Stimulated activated CD8-positive, alpha-beta memory T cell treated with anti-CD3 and anti-CD28 coated beads, Interleukin-15, amount 100 ng/mL, for 48 hours (primary cell): ENCODE measurements at regions not wholly inside any gene's neighbourhood (a gene's known extent, or its start where the extent isn't known, plus 50 kb on each side); places are given as distances from the start of the nearest gene placed in this dataset.
"Not testable (repeated sequence)": the region's sequence is repeated elsewhere in the genome, so short reads cannot be mapped to it uniquely, and the experiment has no call there.

ENCODE experiments used
- DNase-seq, 2 donors: peaks; one replicate each; pipeline ENCODE4 v3.0.0-alpha.2; 2020; ENCODE audit warnings: low read depth in 2 of 2

DNA sequence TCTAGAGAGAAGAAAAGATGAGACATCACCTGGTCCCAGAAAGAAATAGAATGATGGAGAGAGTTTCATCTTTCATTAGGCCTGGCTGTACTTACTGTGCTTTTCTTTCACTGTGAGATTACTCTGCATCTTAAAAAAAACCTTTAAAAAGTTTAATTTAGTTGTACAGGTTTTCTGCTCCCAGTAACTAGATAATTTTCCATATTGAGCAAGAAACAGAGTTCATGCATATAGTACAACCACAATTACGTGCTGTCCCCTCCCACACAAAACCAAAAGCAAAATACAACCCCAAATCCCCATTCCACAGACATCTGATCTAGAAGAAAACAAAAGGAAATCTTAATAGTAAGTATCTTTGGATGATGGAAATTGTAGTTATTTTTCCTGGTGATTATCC is 371.2 kb downstream of the SH2D1A start:
- no peak for DNase-seq

DNA sequence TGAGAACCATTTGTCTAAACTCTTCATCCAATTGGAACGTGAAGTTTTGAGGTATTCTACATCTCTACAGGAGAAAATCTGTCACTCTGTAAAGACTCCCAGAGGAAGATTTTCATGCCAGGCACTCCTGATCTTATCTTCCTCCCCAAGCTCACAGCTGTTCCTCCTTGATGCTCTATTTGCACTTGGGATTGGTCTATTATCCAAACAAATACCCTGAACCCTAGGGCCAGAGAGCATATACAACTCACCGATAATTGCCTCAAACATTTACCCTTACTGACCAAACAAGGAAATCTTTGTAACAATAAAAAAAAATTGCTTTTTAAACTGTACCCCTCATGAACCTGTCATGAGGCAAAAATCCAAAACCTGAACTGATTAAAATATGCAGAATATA is 372.7 kb downstream of the SH2D1A start:
- no peak for DNase-seq

DNA sequence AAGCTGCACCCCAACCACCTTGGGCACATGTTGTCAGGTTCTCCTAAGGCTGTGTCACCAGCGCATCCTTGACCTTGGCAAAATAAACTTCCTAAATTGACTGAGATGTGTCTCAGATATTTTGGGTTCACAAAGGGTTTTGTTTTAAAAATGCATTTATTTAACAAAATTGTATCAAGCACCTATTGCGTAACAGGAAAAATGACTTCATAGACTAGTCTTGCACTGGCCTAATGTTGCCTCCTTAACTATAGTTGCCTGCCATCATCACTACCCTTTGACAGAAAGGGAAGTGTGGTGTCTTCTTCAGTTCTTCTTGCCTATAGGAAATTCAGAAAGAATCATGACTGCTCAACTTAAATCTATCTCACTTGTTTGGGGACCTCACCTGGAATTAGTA is 374.2 kb downstream of the SH2D1A start:
- no peak for DNase-seq

DNA sequence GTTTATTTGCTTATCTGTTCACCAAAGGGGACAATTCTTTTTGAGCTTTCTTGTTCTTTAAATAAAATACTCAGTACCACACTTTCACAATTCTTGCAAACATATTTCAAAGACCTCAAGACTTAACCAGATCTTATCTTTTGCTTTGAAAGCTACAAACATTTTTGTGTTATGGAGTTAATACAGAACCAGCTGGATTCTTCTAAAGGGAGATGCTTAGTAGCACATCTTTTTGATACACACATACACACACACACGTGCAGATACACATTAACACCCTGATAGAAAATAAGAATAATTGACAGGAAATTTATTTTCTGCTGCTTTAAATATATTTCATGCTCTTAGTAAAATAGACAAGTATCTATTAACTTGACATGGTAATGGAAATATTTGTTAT is 379.1 kb downstream of the SH2D1A start:
- no peak for DNase-seq

DNA sequence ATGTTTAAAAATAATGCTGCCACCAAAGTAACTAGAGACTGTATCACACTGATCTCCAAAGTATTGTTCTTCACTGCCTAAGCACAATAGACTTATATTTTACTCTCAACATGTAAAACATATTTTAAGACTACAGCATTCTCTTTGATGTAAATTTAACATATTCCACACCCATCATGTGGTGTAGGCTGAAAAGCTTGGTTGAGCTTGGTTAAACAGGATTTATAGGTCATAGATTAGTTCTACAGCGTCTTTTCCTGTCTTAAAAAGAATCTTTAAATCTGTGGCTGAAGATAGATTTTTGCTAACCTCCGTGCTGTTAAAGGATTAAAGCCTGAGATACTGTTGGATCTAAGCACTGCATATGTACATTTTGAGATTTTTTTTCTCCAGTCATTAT is 379.9 kb downstream of the SH2D1A start:
- no peak for DNase-seq

DNA sequence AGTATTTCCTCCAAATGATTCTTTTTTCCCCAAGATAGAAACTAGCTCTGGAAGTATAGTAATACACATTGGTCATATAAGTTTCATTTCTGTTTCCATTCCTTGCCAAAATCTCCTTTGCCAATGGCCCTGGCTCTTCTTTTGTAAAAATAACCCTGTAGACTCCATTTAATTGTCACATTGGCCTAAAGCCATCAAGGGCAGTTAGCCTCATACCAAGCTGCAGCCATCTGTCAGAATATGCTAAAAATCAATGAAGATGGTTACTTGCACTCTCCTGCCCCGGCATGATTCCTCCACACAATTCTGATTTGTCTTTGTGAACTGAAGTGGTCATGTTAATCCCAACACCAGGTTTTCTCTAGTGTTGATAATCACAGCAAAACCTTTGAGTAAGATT is 380.5 kb downstream of the SH2D1A start:
- DNase-seq: no peak

DNA sequence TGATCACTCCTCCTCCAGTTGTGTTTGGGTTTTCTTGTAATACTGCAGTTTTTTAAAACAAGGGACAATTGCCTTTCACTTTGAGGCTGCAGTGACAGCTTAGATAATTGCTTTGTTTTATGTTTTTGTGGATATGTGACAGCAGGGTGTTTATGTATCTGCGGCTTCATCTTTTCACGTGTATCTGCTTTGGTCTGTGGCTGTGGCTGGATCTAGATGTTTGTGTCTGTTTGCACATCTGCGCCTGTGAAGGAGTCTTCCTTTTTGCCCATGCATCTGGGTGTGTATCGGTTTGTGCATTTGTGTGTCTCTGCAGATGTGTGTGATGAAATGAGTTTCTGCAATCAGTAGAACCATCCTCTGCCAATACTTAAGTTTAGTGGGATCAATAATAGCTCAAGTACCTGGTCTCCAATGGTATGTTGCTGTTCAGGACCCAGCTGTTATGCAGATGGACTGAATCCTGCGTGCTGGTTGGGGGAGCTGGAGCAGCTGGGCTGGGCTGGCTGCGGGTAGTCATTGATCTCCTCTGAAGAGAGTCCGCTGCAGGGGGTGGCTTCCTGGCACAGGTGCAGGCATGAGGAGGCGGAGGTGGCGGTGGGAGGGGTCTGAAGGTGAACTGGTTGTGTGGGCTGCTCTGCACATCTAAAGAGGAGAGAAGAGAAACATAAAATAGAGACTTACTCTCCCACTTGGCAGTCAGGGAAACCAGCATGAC is 390.3 kb downstream of the SH2D1A start:
- peak in 1 of 2 donors; percentile 10 for DNase-seq

DNA sequence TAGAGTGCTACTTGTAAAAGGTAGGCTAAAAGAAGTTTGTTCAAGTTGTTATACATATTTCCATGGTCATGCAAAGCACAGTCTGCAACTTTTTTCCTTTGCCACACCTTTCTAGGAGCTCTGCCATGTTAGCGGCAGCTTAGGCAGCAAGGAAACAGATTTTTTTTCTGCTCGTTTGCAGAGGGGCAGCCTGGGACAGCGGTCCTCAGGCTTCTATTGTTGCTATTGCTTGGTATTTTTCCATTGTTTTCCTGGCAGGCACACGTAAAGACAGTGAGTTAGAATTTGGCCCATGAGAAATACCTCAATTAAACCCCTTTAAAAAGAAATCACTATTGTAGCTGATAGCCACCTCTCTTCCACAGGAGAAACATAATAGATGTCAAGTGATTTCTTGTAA is 391.4 kb downstream of the SH2D1A start:
- no peak for DNase-seq

DNA sequence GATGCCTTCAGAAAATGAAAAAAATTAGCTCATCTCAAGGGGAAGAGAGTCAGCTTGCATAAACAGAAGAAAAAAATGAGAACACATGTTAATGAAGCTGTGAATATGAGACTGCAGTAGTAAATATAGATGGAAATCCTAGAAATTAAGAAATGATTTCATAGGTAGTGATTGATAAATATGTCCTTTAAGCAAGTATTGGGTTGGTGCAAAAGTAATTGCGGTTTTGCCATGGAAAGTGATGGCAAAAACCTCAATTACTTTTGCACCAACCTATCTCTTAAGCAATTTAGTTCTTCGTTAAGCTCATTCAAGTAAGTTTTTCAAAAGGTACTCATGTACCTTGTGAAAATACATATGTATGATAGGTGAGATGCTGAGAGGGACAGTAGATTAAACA is 400.9 kb downstream of the SH2D1A start:
- no peak for DNase-seq

DNA sequence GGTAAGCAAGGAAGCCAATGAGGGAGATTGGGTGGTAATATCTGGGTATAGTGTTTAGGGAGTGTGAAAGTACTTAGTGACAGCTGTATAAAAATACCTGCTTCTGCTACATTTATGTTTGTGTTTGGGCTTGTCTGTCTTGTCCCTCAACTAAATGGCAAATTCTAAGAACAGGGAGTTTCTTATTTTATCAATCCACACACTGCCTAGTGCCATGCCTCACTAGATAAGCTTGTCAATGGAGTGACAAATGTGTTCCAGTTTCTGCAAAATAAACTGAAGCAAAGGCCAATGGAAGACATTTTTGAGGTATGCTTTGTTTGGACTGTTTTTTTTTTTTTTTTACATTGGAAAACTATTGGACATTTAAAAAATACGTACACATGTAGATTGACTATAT is 418.0 kb downstream of the SH2D1A start:
- no peak for DNase-seq

DNA sequence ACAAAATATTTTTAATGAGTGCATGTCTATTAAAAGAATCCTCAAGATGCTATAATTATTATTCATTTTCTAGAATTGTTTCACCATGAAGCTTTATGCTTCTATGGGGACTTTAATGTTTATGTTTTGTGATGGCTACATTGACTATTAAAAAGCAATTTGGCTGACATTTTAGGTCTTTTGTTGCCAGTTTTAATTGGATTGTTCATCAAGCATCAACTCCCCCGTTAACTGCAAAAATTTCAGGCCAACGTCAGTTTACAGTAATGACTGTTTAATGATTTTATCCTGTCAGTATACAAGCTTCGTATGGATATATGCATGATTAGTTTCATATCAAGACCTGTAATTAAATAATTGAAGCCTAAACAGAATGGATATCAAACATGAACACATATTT is 422.8 kb downstream of the SH2D1A start:
- no peak for DNase-seq

DNA sequence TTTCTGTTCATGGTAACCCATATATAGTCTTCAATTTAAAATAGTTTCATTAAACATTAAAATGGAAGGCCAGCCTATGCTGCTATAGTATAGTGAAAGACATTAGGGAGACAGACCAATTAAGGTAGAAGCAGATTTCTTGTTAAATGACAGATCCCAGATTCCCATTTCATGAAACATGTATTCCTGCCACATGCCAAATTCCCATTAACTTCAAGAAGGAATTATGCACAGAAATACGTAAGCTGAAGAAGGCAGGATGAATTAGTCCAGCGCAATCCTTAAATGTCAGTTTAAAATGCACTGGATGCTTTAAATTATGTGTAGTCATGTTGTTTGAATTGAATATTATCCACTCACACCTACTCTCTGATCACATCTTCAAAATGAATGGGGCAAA is 424.9 kb downstream of the SH2D1A start:
- no peak for DNase-seq

DNA sequence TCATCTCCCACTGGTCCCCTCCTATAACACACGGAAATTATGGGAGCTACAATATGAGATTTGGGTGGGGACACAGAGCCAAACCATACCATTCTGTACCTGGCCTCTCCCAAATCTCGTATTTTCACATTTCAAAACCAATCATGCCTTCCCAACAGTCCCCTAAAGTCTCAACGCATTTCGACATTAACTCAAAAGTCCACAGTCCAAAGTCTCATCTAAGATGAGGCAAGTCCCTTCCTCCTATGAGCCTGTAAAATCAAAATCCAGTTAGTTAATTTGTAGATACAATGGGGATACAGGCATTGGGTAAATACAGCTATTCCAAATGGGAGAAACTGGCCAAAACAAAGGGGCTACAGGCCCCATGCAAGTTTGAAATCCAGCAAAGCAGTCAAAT is 441.9 kb downstream of the SH2D1A start:
- DNase-seq: not testable (repeated sequence)

DNA sequence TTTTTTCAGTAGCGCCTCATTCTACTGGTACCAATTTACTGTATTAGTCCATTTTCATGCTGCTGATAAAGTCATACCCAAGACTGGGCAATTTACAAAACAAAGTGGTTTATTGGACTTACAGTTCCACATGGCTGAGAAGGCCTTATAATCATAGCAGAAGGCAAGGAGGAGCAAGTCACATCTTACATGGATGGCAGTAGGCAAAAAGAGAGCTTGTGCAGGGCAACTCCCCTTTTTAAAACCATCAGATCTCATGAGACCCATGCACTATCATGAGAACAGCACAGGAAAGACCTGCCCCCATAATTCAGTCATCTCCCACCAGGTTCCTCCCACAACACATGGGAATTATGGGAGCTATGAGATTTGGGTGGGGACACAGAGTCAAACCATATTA is 443.5 kb downstream of the SH2D1A start:
- DNase-seq: not testable (repeated sequence)

DNA sequence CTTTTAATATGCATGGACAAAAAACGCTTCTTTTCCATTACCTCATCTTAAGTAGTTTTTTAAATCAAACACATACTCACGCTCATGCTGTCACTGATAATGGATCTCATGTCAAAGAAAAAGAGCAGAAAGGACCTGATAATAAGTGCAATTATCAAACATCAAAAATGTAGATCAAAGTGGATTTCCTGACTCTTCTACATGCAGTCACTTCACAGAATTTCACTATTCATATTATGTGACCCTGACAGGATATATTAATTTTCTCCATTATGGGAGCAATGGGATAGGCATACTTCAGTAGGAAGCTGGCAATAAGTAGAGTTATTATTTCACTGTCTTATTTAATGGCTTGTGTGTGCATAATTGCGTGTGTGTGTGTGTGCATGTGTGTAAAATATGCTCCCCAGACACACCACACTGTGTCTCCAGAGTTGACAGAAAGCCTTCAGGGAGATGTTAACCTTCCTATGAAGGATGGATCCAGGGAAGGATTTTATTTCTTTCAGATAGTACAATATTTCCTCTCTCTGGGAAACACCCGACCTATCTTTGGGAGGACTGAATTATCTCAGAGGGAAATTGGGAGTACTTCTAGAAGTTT is 445.2 kb downstream of the SH2D1A start:
- no peak for DNase-seq

DNA sequence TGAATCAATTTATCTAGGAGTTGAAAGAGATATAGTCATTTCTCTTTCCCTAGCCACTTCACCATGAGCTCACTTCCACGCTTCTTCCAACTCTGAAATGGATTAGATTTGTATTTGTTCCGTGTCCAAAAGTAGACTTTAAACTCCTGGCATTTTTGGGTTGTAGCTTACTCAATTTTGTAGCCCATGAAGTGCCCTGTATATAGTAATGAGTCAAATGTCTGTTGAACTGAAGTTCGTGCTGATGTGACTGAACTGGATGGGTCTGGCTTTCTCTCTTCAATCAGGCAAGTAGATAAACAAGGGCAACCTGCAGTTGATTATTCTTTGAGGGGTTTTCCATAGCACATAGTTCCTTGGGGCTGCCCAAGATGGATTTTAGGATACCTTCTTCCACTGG is 450.6 kb downstream of the SH2D1A start:
- no peak for DNase-seq

DNA sequence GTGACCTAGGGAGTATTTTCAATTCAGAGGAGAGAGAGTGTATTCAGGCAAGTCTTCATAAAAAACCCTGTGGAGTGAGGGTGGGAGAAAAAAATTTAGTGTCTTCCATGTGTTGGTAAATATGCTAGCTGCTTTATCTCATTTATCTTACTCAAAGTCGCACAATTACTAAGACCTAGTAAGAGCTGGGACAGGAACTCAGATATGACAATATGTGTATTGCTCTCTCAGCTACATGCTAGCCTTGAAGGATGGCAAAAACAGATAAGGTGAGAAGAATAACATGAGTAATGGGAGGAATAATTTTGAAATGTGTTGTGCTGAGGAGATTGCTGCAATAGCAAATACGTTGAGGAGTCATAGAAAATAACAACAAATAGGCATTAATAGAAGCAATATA is 458.6 kb downstream of the SH2D1A start:
- DNase-seq: no peak

DNA sequence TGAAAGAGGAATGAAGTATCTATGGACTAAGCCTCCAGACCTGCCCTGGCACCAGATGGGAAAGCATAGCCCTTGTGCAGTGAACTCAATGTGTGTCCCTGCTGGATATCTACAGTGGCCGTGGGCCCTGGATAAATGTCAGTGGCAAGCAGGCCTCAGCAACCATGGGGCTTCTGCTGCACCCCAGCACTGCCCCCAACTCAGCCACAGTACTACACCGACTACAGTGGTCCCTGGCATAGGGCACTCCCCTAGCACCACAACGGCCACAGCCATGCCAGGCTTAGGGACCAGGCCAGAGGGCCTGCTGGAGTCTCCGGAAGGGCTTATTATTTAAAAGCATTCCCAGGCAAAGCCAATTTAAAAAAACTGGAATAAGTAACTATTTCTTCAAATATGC is 459.1 kb downstream of the SH2D1A start:
- no peak for DNase-seq

DNA sequence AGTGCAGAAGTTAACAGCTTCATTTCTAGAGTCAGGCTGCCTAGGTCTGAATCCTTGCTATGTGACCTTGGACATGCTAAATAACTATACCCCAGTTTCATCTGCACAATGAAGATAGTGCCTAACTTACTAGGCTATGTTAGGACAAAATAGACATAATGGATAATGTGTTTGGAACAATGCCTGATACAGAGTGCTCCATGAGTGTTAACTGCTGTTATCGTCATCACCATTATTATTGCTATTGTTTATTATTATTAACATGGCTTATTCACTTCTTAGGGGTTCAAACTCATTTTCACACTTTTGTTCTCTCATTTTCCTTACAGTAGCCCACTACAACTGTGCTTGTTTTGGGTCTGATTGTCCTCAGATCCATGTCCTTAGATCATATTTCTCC is 467.7 kb downstream of the SH2D1A start:
- DNase-seq: no peak

DNA sequence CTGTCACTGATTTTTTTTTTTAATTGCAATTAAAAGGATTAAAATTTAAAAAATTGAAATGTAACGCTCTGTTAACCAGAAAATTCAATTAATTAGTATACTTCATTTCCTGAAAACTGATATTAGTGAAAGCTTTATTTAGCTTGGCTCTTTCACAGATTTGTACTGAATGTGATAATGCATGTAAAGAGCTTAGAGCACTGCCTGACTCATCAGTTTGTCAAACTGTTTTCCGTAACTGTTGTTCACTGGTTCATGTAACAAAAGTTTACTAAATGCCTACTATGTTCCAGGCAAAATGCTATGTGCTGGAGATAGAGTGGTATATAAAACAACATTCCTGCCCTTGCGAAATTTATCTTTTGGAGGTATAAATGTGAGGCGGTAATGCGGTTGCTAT is 471.7 kb downstream of the SH2D1A start:
- DNase-seq: no peak

DNA sequence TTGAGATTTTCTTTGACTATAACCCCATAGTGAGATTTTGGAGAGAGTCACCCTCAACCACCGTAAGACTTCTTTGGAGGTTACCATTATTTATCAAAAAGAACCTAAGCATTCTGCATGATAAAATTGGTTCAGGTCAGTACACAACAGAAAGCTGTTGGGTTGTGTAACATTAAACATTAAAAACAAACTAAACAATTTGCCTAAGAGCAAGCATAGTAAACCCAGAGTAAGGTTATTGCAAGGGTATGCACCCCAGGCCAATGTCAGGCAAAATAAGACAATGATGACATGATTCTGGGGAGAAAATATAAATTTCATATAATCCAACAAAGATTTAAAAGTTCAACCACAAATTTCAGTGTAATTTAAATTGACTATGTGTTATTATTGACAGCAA is 472.4 kb downstream of the SH2D1A start:
- DNase-seq: no peak

DNA sequence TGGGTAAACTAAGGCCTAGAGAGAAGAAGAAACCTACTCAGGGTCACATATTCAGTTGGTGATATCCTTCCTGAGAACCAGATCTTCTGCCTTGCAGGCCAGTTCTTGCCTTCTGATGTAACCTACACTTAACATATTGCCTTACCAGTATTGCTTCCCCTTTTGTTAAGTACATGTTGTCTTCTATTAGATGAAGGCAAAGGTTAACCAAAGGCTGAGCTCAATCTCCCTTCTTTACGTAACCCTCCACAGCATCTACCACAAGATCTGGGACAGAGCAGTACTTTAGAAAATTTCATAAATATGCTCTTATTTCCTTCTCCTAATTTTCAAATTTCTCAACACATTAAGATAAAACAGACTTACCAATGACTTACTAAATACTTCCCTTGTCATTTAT is 474.4 kb downstream of the SH2D1A start:
- DNase-seq: no peak

DNA sequence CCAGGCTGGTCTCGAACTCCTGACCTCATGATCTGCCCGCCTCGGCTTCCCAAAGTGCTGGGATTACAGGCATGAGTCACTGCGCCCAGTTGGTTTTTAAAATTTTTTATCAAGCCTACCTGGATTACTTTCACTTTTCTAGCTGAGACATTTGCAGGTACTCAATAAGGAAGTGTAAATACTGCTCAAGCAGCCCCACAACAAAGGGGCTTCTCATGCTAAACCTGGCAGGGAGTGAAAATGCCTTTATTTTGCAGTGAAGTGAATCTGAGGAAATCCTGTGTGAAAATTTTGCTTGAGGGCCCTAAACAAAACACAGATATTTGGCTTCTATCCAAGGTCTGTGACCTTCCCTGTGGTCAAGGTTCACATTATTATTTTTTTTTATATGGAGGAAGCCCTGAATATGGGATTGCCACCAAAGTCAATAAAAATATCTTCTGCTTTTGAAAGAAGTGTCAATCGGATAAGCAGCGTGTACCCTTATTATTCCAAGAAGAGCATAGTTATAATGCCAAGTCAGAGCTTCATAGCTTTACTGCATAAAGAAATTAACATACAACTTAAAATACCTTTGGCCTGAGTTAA is 481.0 kb downstream of the SH2D1A start:
- no peak for DNase-seq

DNA sequence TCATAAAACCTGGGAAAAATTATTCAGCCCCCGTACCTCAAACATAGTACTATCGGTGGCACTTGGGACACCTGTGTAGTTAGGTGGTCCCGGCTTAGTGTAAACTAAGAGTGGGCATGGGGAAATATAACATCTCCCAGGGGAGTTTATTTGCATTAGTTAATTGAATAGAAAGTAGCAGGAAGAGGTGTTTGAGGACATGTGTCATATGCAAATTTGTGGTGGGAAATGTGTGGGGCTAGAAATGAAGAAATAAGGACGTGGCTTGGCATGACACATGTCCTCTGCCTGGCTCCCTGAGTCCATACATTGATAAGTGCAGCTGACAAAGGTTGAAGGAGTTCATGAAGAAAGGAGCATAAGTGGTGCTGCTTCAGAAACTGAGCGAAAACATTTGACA is 483.6 kb downstream of the SH2D1A start:
- peak in 1 of 2 donors; percentile 1 for DNase-seq
